WTC11 (cell line): ENCODE measurements at regions not wholly inside any gene's neighbourhood (a gene's known extent, or its start where the extent isn't known, plus 50 kb on each side); places are given as distances from the start of the nearest gene placed in this dataset.

Source experiments
- ESRRA ChIP-seq: sonication (generic); formaldehyde crosslinking; IDR thresholded peaks from 2 replicates; pipeline ENCODE4 v1.8.1; 2022; ENCODE audit warnings: mild to moderate bottlenecking, missing genetic modification reagents, borderline replicate concordance
- GTF2I ChIP-seq: fragments of 250-450 bp; sonication (Bioruptor Pico); conservative IDR thresholded peaks from 2 replicates; pipeline ENCODE4 v1.4.0; 2021; ENCODE audit warnings: mild to moderate bottlenecking
- TF ChIP-seq, protein P1 (sequence below): sonication (generic); formaldehyde crosslinking; IDR thresholded peaks from 2 replicates; pipeline ENCODE4 v1.8.1; 2022; ENCODE audit warnings: low read depth, missing genetic modification reagents, borderline replicate concordance
- TF ChIP-seq, protein P2 (sequence below): sonication (generic); formaldehyde crosslinking; IDR thresholded peaks from 2 replicates; pipeline ENCODE4 v1.8.1; 2023; ENCODE audit warnings: mild to moderate bottlenecking, missing genetic modification reagents, moderate library complexity
- TF ChIP-seq, protein P3 (sequence below): fragments of 200-600 bp; IDR thresholded peaks from 2 replicates; pipeline ENCODE4 v1.8.0; 2022; ENCODE audit warnings: antibody characterized with exemption

DNA sequence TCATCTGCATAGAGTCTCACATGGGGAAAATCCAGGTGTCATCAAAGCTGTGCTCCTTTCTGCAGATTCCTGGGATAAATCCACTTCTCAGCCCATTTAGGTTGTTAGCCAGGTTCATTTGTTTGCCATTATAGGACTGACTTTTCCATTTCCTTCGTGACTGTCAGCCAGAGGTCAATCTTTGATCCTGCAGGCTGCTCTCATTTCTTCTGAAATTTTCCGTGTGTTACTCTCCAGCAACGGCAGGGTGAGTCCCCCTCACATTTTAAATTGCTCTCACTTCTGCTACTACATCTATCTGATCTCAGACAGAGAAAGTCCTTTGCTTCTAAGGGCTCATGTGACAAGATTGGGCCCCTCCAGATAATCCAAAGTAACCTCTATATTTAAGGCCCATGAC, 150.7 kb upstream of the BET1 start:
- TF ChIP-seq, protein P1, sequence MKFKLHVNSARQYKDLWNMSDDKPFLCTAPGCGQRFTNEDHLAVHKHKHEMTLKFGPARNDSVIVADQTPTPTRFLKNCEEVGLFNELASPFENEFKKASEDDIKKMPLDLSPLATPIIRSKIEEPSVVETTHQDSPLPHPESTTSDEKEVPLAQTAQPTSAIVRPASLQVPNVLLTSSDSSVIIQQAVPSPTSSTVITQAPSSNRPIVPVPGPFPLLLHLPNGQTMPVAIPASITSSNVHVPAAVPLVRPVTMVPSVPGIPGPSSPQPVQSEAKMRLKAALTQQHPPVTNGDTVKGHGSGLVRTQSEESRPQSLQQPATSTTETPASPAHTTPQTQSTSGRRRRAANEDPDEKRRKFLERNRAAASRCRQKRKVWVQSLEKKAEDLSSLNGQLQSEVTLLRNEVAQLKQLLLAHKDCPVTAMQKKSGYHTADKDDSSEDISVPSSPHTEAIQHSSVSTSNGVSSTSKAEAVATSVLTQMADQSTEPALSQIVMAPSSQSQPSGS (CRISPR knock-in tag) = no peak
- no peak for TF ChIP-seq GTF2I (CRISPR knock-in tag)
- TF ChIP-seq, protein P2, sequence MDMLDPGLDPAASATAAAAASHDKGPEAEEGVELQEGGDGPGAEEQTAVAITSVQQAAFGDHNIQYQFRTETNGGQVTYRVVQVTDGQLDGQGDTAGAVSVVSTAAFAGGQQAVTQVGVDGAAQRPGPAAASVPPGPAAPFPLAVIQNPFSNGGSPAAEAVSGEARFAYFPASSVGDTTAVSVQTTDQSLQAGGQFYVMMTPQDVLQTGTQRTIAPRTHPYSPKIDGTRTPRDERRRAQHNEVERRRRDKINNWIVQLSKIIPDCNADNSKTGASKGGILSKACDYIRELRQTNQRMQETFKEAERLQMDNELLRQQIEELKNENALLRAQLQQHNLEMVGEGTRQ (CRISPR knock-in tag) = no peak
- TF ChIP-seq, protein P3, sequence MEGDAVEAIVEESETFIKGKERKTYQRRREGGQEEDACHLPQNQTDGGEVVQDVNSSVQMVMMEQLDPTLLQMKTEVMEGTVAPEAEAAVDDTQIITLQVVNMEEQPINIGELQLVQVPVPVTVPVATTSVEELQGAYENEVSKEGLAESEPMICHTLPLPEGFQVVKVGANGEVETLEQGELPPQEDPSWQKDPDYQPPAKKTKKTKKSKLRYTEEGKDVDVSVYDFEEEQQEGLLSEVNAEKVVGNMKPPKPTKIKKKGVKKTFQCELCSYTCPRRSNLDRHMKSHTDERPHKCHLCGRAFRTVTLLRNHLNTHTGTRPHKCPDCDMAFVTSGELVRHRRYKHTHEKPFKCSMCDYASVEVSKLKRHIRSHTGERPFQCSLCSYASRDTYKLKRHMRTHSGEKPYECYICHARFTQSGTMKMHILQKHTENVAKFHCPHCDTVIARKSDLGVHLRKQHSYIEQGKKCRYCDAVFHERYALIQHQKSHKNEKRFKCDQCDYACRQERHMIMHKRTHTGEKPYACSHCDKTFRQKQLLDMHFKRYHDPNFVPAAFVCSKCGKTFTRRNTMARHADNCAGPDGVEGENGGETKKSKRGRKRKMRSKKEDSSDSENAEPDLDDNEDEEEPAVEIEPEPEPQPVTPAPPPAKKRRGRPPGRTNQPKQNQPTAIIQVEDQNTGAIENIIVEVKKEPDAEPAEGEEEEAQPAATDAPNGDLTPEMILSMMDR = no peak
- TF ChIP-seq ESRRA (CRISPR knock-in tag) = no peak
